RWPE1 (cell line): ENCODE measurements at regions not wholly inside any gene's neighbourhood (a gene's known extent, or its start where the extent isn't known, plus 50 kb on each side); places are given as distances from the start of the nearest gene placed in this dataset.

Source experiments
- CTCF ChIA-PET: fragments of 350-600 bp; sonication (Branson Sonifier 250); formaldehyde crosslinking; extraction: SDS; loops from one replicate; lab custom pipeline; 2021; lab: Yijun Ruan, JAX
- POLR2A ChIA-PET: fragments of 400-600 bp; formaldehyde crosslinking; extraction: SDS; loops from one replicate; lab custom pipeline; 2020; ENCODE audit warnings: antibody characterized with exemption; ENCODE audit not compliant: low non-redundant PET; lab: Yijun Ruan, JAX
- DNase-seq: peaks from one replicate; pipeline ENCODE4 v3.0.0; 2012; ENCODE audit warnings: low spot score
- H3K27ac ChIP-seq: fragments of 450-650 bp; 2 replicates; pipeline ENCODE4 v1.5.1; 2017
- CTCF ChIP-seq: fragments of 450-650 bp; conservative IDR thresholded peaks from 2 replicates; pipeline ENCODE4 v1.5.1; 2017; ENCODE audit warnings: low read depth, mild to moderate bottlenecking

DNA sequence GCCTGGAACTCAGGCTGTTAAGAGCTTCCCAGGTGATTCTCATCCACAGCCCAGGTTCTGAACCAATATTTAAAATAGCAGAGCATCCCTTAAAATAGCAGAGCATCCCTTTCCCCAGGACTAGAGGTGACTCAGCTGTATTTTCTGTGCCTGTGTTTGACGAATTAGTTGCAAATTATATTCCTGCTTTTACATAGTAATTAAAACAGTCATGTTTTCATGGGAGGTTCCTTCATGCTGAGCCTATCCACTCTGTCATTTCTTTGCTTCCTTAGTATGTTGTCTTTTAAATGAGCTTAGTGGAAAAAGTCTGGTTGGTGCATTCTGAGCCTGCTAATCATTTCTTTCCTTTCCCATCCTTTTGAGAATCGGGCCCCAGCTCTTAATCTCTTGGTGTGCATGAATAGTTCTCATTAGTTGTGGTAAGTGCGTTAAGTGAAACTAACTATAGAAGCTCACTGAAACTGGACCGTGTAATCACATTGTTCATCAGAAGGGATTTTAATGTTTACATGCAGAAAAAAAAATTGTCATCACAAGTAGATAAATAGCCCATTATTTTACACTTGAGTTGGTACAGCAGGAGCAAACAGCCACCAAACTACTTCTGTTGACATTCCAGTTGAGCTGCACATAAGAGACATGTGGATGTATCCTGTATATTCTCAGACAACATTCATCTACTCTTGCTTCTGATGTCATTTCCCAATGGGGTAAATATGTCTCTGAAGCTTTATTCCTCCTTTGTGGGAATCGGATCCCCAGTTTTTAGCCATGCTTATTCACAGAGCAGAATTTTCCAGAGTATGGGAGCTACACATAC, 596.9 kb upstream of the WWC1 start:
- ChIA-PET POLR2A (no interaction called here), CTCF (interaction anchor here (0.6 kb wide), 1 partner anchor 16 kb away, joined by 3 read pairs; no protein-coding TSS in a partner anchor)
- no peak overlapping the region for H3K27ac ChIP-seq
- no peak for TF ChIP-seq CTCF
- DNase-seq, result no peak

GRCh38 chr5:167696558-167697314, 594.7 kb upstream of the WWC1 start:
- no peak for DNase-seq
- CTCF ChIA-PET, result interaction anchor here (0.5 to 0.6 kb wide), 3 partner anchors 66 to 800 kb away, joined by 3 read pairs; no protein-coding TSS in a partner anchor
- H3K27ac ChIP-seq, result peak overlapping the region; percentile 13; the same call in 1 of the 2 replicates
- POLR2A ChIA-PET, result no interaction called here
- no peak for TF ChIP-seq CTCF

DNA sequence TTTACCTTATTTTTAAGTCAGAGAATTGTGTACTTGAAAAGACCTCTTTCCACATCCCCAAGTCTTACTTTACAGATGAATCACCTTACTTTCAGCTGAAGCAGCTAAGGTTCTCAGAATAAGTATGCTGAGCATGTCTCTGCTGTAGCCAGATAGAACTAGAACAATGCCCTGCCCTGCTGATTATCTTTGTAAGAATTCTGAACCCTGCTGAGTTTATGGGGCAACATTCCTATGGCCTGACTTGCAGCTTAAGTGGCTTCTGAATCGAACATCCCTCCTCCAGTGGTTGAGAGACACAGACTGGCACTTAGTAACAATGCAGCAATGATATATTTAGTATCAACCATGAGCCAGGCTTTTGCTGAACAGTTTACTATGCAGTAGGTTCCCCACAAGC, 592.0 kb upstream of the WWC1 start:
- TF ChIP-seq CTCF, result no peak
- peak overlapping the region; percentile 99 for H3K27ac ChIP-seq
- CTCF ChIA-PET, result interaction anchor here (0.8 to 1.3 kb wide), 3 partner anchors 23 to 348 kb away, joined by 3 to 4 read pairs (median 3); no protein-coding TSS in a partner anchor
- POLR2A ChIA-PET, result no interaction called here
- peak; percentile 96 for DNase-seq

GRCh38 chr5:167701051-167701450, 590.4 kb upstream of the WWC1 start:
- ChIA-PET POLR2A (no interaction called here), CTCF (interaction anchor here (0.6 kb wide), 1 partner anchor 254 kb away, joined by 4 read pairs; no protein-coding TSS in a partner anchor)
- H3K27ac ChIP-seq, result no peak overlapping the region
- no peak for TF ChIP-seq CTCF
- no peak for DNase-seq

DNA sequence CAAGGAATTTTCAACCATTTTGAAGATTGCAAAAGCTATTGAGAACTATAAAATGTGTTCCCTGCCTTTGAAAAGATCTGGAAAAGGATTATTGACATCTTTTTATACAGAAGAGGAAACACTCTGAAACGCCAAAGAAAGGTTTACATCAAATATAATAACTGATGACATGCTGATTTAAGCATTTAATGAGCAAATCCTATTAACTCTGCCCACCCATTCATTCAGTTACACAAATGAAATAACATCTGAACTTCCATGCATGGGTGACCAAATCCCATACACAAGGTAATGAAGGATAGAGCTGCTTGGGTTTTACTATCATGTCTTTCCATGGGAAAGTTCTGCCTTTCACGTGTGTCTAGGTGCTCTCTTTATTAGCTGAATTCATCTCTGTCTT, 589.4 kb upstream of the WWC1 start:
- DNase-seq, result no peak
- TF ChIP-seq CTCF, result no peak
- ChIA-PET POLR2A (no interaction called here), CTCF (no interaction called here)
- H3K27ac ChIP-seq, result no peak overlapping the region

- TF ChIP-seq CTCF, result no peak
- H3K27ac ChIP-seq, result no peak overlapping the region
- POLR2A ChIA-PET, result no interaction called here
- DNase-seq, result no peak
- CTCF ChIA-PET, result no interaction called here
Observed at GRCh38 chr5:167708449-167708848, 583.0 kb upstream of the WWC1 start.
